Astrocyte (in vitro differentiated cells and primary cell): ENCODE measurements at regions not wholly inside any gene's neighbourhood (a gene's known extent, or its start where the extent isn't known, plus 50 kb on each side); places are given as distances from the start of the nearest gene placed in this dataset.

Source experiments
- CTCF ChIP-seq: IDR thresholded peaks from 2 replicates; pipeline ENCODE4 v1.5.1; 2011; ENCODE audit warnings: low read depth, mild to moderate bottlenecking, inconsistent platforms, low read length, moderate library complexity; ENCODE audit not compliant: insufficient read depth
- EZH2 ChIP-seq: IDR thresholded peaks from 2 replicates; pipeline ENCODE4 v1.6.1; 2012; ENCODE audit warnings: mild to moderate bottlenecking, low read length, inconsistent platforms; ENCODE audit not compliant: insufficient read depth

GRCh38 chr22:22143448-22143847 lies 101.1 kb upstream of the VPREB1 start:
- TF ChIP-seq CTCF (no peak), EZH2 (no peak)
